ENCODE measurements at regions not wholly inside any gene's neighbourhood (a gene's known extent, or its start where the extent isn't known, plus 50 kb on each side); places are given as distances from the start of the nearest gene placed in this dataset.

GRCh38 chr1:201773764-201774163 is 55.2 kb upstream of the IPO9 start:
- Histone ChIP-seq H4K8ac (ENCODE audit: extremely low read depth, insufficient read depth, low read length) (no peak overlapping the region), H3K4ac (replicated peaks; ENCODE audit: insufficient read length, low read depth, low read length) (no peak overlapping the region), H2AFZ (ENCODE audit: low read length) (no peak overlapping the region), H2BK20ac (ENCODE audit: low read length) (no peak overlapping the region), H3K9ac (replicated peaks in 1 of 4; ENCODE audit: extremely low read depth in 1 of 4, low read depth in 3 of 4, low read length in 3 of 4) (no peak overlapping the region), H3K27me3 (replicated peaks in 1 of 4; ENCODE audit: control insufficient read depth in 3 of 4, extremely low read depth in 1 of 4, insufficient read depth in 3 of 4, low read length in 3 of 4) (no peaks in the 10 kb centered on the region), H3K4me1 (replicated peaks in 1 of 4; ENCODE audit: control insufficient read depth in 3 of 4, insufficient read depth in 4 of 4, low read length in 3 of 4) (no peaks in the 10 kb centered on the region), H2BK15ac (ENCODE audit: low read length) (no peak overlapping the region), H3K4me3 (ENCODE audit: extremely low read depth in 1 of 4, insufficient read depth in 2 of 4, low read depth in 3 of 4, low read length in 4 of 4) (no peak overlapping the region), H3K56ac (replicated peaks; ENCODE audit: insufficient read length, low read depth, low read length) (no peak overlapping the region), H4K91ac (replicated peaks; ENCODE audit: insufficient read length, low read length) (no peak overlapping the region), H3K79me2 (ENCODE audit: control insufficient read depth in 1 of 2, insufficient read depth in 2 of 2, low read length in 2 of 2) (no peaks in the 10 kb centered on the region), H3K27ac (ENCODE audit: low read depth, low read length) (no peak overlapping the region), H3K23me2 (ENCODE audit: low read depth, low read length) (no peaks in the 10 kb centered on the region; the same call in 1 of the 2 replicates), H2BK12ac (ENCODE audit: low read depth, low read length) (no peak overlapping the region), H2BK120ac (replicated peaks; ENCODE audit: low read depth, low read length) (no peak overlapping the region), H3K14ac (ENCODE audit: insufficient read length) (no peak overlapping the region), H3K9me3 (ENCODE audit: insufficient read depth in 2 of 2, low read depth in 1 of 2, low read length in 1 of 2) (peaks cover 8 to 10% of the 10 kb centered on the region in 2 experiments), H3K23ac (ENCODE audit: insufficient read length) (no peak overlapping the region), H3K18ac (ENCODE audit: extremely low read depth, low read length) (no peak overlapping the region), H3K36me3 (ENCODE audit: control insufficient read depth in 2 of 4, insufficient read depth in 4 of 4, low read length in 3 of 4) (no peaks in the 10 kb centered on the region), H4K20me1 (replicated peaks in 1 of 2; ENCODE audit: control insufficient read depth in 1 of 2, insufficient read depth in 2 of 2, low read length in 2 of 2) (no peaks in the 10 kb centered on the region), H3K79me1 (ENCODE audit: low read depth, low read length) (no peaks in the 10 kb centered on the region), H3K4me2 (ENCODE audit: insufficient read depth in 1 of 2, low read depth in 2 of 2, low read length in 2 of 2) (no peak overlapping the region), H4K5ac (ENCODE audit: insufficient read length, low read depth, low read length) (no peak overlapping the region), H2AK5ac (ENCODE audit: low read depth, low read length) (no peak overlapping the region), H2BK5ac (ENCODE audit: low read depth, low read length) (no peak overlapping the region)
- POLR2A ChIA-PET (ENCODE audit: partially characterized antibody) = interaction anchor here (1.0 to 1.7 kb wide), 2 partner anchors 25 to 55 kb away, joined by 3 to 4 read pairs; no protein-coding TSS in a partner anchor
- CTCF ChIA-PET (ENCODE audit: partially characterized antibody) = interaction anchor here (0.6 to 6.2 kb wide), 17 partner anchors 8 to 261 kb away, joined by 3 to 44 read pairs (median 5); no protein-coding TSS in a partner anchor
- WGBS, 2 experiments (ENCODE audit: extremely low coverage in 1 of 2, insufficient coverage in 1 of 2, insufficient read length in 1 of 2, insufficient replicate concordance in 2 of 2, low coverage in 1 of 2, low lambda C conversion rate in 2 of 2, missing lambda C conversion rate in 1 of 2) = 87% methylated on average over 4 of the region's 4 CpGs; no CpG with 5 or more reads in 1 of the 2 experiments
- no peak for TF ChIP-seq CREB1 (IDR thresholded peaks at IDR 0.05)
- FAIRE-seq (no peak), DNase-seq (ENCODE audit: low read depth in 1 of 2, low spot score in 2 of 2) (no peak)

Data from H1 (cell line).